Activated CD4-positive, alpha-beta T cell treated with anti-CD3 and anti-CD28 coated beads, Interleukin-2, amount 50 U/mL, for 1 hour (primary cell): ENCODE measurements at regions not wholly inside any gene's neighbourhood (a gene's known extent, or its start where the extent isn't known, plus 50 kb on each side); places are given as distances from the start of the nearest gene placed in this dataset.

Source experiments
- DNase-seq: peaks from one replicate; pipeline ENCODE4 v3.0.0-alpha.2; 2020

DNA sequence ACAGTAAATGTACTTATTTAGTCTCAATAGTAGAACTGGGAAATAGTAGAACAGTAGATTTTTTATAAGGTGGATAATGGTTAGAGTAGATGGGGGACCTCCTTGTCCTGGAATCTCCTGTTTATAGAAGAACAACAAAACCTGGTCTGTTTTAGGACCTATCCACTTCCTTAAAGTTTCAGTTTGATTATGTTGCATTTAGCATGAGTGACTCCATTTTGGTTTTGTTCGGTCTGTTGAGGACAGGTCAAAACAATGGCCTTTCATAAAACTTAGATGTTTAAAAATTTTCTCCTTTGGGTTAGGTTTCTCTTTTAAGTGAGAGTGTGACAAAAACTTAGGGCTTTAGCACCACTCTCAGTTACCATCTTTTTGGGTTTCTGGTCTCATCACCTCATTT, 308.9 kb downstream of the BTG1 start:
- DNase-seq: no peak

DNA sequence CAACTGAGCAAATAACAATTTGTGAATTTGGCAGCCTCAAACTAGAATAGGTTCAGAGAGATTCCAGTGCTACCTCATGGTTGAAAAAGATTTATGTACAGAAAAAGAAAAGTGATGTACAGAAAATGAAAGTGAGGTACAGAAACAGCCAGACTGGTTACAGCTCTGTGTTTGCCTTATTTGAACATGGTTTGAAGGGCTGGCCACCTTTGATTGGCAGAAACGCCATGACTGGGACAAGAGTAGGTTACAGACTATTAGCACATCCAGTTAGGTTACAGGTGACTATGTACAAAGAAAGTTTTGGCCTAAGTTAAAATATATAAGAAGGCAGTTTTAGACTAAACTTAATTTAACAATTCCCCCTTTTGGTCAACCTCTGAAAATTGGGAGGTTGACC, 309.4 kb downstream of the BTG1 start:
- DNase-seq: no peak

DNA sequence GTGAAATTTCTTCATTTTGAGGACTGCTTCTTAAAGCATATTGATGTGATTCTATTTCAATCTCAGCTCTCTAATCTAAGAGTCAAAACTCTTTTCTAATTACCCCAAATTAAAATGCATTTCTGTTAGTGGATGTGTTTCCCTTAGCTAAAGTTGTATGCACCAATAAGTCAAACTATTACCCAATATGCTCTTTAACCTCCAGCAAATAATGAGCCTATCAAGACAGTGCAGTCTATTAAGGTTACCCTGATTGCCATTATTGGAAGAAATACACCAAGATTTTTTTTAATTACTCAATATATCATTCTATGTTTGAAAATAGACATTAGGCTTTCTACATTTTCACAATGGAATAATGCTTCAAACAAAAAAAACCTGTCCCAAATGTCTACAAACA, 310.0 kb downstream of the BTG1 start:
- no peak for DNase-seq

DNA sequence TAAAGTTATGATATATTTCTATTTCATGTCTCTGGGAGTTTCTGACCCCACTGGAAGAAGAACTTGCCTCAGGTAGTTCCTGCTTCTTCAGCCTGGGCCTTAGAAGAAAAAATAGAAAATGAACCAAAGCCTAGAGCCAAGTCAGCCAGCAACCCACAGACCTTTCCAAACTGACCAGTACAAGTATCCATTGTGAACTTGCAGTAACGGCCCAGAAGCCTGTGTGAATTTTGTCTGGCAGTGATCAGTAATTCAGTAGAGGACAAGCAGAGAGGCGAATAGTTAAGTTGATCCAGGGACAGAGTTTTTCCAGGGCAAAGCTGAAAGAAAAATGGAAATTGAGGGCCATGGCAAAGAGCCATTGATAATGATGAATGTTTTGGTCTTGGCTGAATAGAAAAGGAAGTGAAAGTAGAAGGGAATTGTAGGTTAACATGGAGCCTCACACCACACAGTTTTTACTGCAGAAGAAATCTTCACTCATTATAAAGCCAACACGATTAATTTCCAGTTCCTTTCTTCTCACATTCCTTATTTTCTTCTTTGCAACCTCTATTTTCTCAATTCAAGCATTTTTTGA, 311.8 kb downstream of the BTG1 start:
- DNase-seq: no peak

DNA sequence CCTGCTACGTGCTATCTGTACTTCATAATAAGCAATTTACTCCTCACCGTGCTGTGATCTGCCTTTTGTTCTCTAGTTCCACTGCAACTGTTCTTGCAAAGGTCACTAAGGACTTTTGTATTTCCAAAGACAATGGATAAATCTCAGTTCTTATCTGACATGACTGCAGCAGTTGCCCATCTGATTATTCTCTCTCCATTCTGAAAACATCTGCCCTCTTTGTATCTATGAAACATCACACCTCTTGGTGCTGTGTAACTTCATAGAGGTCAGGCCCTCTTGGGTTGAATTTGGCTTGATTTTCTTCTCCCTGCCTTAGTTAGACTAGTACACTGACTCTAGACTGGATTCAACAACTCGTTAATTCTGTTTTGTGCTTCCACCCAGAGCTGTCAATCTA, 319.6 kb downstream of the BTG1 start:
- DNase-seq: no peak

DNA sequence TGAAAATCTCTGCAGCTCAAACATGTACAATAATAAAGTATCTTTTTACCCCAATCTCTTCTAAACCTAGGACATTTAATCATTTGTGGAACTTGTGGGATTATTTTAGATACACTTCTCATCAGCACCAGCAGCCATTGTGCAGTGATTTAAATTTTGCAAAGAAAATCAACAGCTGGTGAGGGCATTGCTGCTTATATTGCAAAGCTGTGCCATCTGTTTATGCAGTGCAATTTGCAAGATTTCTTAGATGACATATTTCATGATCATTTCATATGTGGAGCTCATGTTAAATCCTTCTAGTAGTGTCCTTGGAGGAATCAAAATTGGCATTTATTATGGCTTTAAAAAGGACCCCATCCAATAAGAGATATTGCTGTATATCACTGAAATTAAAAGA, 320.7 kb downstream of the BTG1 start:
- DNase-seq: no peak

DNA sequence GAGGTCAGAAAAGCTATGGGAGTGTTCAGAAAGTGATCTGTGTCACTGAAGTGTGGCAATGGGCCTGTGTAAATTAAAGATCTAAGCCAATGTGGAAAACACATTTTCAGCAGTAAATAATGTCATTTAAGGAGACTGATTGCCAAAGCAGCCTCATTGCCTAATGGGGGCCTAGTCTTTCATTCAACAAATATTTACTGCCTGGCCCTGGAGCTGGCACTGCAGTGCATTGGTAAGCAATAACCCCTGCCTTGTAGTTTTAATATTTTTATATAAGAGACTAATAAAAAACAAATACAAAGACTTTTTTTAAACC, 326.6 kb downstream of the BTG1 start:
- no peak for DNase-seq

DNA sequence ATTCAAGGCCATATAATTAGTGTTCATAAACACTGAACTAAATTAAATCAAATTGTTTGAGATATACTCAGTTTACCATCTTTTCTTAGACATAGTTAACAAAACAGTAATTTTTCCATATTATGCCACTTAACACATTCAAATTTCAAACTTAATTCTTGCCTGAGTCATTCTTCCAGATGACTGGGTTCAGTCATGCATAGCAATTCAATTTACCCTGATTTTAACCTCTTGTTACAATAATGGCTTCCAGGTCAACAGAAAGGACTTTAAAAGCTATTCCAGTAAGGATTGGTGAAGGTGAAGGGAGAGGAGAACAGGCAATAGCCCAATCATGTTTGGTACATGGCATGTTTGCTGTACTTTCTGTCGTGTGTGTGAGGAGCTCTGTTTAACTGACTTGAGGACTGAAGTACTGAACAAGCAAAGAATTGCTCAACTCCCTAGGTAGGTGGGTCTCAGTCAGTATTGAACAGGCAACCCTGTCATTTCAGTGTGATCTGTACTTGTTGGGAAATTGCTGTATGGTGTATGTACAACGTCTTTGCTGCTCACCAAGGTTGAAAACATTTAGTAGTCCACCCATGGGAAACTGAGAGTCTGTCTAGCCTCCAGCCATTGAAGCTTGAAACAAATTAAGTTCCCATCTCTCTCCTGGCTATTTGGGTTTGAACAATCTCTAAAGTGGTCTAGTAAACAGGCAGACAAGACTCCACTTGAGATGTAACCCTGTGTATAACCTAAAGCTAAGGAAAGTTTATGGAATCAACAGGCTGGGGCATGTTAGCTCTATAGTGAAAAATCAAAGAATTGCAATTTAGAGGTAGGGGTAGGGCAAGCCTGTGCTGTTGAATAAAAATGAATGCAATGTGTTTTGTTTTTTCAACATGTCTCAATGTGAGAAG, 327.2 kb downstream of the BTG1 start:
- DNase-seq: no peak

DNA sequence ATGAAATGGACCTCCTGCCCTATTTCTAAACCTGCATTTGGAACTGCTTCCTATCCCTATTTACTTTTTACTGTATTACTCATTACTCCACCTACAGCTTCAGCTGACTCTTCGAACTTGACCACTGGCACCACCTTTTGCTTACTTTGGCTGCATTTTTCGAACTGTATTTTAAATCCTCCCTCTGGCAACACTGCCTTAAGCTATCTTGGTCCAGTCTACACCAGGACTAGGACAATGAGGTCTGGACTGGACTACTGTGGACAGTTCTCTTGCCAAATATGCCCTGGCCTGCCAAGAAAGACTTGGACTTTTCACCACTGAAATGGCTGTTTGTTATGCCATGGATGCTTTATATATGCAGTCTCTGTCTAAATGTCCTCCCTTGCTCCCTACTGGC, 328.1 kb downstream of the BTG1 start:
- no peak for DNase-seq

DNA sequence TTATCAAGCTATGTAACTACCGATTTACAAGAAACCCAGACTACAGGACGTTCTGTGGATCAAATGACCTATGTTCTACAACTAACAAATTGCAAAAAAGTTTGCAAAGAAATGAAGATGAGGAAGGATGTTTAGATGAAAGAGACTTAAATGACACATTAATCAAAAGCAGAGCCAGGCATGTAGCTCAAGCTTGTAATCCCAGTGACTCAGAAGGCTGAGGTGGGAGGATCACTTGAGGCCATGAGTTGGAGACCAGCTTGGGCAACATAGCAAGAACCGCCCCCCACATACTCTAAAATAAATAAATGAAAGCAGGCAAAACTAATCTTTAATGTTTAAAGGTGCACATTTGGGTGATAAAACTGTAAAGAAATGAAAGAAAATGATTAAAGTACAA, 331.9 kb downstream of the BTG1 start:
- DNase-seq: no peak

DNA sequence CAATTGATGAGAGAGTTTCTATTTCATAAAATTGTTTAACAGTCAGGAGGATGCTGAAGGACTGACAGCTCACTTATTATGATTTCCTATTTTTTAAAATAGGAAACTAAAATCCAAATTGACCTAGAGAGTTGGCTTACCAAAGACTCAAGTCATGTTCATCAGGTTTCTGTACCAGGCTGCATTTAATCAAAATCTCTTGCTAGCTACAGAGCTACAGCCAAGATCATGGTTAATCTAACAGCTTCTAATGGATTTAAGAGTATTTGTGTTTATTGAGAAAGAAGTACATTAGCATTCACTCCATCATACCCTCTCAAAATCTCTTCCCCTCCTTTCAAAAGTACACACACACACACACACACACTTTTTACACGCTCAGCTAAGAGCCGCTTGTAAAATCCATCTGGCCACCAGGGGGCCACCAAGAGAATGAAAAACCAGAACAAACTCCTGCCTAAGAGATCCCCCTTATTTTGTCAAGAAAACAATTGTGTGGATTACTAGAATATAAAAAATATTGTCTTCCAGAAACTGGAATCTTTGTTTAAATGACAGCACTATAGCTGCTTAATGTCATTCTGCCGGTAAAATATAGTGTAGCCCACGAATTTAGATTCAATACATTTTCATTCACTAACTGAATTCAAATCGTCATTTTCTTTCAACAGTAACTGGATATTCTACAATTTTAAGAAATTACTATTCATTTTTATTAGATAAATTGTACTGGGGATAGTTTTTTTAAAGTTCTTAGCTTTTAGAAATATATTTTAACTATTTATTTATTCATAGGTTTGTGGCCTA, 334.0 kb downstream of the BTG1 start:
- DNase-seq: peak; percentile 83

DNA sequence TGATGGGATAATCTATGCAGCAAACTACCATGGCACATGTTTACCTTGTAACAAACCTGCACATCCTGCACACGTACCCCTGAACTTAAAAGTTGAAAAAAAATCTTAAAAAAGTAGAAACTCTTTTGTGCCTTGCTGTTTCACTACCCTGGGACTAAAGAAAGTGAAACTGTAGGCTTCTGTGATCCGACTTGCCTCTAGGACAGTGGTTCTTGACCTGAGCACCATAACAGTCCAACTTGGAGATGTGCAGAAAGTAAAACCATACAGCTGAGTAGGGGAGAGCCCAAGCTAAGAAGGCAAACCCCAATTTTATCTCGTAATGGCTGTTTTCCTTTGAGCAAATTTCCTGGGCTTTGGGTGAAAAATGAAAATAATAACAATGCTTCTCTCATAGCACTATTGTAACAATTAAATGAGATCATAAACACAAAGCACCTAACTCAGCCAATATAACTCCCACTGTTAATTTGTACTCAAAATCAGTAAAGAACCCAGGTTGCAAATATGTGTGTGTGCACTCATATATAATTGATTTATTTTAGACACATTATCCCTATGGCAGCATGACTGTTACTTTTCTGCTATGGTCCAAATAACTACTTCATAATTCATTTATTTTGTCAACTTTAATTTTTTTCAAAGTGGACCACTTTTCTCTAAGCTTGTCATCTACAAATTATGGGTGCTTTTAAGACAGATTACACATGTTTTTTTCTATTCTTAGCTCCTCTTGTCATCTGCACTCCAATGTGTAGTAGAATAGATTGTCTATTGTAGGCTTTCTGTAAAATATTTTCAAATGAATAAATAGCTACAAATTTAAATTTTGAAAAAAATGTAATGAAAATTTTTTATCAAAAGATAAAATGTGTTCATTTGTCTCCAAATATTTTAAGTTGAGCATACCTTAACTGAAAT, 334.9 kb downstream of the BTG1 start:
- DNase-seq: no peak

DNA sequence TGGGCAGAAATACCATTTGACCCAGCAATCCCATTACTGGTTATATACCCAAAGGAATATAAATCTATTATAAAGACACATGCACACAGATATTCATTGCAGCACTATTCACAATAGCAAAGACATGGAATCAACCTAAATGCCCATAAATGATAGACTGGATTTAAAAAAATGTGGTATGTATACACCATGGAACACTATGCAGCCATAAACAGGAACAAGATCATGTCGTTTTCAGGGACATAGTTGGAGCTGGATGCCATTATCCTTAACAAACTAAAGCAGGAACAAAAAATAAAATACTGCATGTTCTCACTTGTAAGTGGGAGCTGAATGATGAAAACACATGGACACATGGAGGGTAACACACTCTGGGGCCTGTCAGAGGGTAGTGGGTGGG, 335.6 kb downstream of the BTG1 start:
- DNase-seq: no peak

DNA sequence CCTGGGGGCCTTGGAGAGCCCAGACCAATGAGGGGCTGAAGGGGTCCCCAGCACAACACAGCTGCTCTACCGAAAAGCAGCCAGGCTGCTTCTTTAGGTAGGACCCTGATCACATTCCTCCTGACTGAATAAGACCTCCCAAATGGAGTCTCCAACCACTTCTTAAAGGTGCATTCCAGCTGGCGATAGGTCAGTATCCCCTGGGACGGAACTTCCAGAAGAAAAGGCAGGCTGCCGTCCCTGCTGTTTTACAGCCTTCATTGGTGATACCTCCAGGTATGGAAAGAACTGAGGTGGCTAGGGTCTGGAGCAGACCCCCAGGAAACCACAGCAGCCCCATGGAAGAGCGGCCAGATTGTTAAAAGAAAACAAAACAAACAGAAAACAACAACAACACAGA, 340.6 kb downstream of the BTG1 start:
- DNase-seq: no peak

DNA sequence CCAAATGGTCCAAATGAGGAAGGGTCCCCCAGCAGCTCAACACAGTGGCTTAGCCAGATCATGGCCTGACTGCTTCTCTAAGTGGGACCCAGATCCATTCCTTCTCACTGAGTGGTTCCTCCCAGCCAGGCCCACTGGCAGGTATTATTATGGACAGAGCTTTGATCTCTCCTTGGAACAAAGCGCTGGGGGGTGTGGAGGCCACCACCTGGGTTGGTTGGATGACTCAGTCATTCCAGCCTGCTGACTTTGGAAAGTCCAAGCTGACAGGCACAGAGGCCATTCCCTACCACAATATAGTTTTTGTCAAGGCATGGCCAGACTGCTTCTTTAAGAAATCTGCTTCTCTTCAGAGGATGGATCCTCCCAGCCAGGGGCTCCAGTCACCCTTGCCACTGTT, 341.1 kb downstream of the BTG1 start:
- no peak for DNase-seq

DNA sequence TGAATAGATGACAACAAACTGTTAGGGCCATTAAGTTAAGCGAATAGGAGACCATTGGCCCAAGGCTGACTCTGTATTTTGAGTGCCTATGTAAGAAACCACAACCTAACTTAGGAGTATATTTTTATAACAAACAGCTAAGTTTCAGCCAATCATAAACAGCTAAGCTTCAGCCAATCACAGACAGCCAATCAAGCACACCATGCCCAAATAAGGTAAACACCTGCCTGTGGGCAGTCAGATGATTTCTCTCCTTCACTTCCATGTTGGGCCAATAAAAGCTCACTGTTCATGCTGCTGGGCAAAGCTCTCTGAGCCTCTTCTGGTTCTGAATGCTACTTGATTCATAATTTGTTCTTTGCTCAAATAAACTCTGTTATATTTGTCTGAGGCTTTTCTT, 344.6 kb downstream of the BTG1 start:
- DNase-seq: no peak

DNA sequence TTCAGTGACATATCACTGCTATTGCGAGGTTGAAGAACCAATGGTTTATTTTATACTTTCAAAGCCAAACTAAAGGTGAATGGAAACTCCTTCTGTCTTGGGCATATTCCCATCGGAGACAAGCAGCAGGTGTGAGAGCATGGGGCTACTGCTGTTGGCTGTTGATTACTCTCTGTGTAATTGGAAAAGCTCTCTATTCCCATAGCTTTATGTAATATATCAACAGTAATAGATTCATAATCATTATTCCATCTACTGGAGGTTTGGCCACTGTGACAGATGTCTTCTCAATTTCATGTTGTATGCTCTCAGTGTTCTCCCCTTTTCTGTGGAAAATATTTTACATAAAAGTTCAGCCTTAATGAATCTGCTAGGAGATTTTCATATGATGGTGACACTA, 352.0 kb downstream of the BTG1 start:
- DNase-seq: no peak

DNA sequence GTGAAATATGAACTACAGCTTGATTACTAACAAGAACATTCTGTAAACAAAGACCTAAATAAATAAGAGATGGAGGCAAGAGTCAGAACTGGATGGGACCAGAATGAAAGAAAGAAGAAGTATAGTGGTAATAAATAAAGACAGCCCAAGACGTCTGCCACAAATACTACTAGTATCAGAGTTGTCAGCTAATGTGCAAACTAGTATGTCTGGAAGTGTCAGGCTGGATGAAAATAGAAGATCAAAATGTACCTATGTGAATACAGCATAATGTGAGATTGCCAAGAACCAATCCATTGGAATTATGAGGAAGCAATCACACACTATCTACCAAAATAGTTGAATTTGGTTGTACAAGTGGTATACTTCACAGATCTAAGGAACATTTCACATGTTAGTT, 353.0 kb downstream of the BTG1 start:
- DNase-seq: no peak

DNA sequence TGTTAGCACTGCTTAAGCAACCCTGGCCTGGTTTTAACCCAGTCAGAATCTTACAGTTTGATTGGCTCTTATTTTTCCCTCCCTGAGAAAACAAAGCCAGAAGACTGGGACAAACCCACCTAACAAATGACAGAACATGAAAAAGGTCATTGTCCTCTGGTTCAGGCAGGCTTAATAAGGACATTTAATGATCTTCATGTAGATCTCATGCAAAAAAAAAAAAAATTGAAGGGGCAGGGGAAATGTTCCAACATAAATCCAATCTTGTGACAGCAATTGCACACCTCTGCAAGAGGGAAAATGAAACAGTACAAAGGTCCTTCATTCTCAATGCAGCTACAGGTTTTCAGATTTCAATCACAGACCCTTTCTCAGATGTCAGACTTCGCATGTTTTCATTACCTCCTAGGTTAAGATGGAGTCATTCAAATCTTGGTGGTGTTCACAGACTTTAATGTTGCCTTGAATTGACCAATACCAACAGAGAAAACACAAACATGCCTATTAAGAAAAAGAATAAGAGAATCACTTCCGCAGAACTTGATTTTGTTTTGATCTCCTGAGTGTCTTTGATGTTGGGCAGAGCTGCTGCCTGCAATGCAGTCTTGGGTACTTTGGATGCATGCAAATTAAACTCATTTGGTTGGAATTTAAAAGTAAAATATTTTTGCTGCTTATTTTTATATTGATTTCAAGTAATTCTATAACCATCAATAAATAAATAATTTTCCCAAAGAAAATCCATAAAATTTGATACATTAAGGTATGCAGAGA, 359.0 kb downstream of the BTG1 start:
- DNase-seq: no peak

DNA sequence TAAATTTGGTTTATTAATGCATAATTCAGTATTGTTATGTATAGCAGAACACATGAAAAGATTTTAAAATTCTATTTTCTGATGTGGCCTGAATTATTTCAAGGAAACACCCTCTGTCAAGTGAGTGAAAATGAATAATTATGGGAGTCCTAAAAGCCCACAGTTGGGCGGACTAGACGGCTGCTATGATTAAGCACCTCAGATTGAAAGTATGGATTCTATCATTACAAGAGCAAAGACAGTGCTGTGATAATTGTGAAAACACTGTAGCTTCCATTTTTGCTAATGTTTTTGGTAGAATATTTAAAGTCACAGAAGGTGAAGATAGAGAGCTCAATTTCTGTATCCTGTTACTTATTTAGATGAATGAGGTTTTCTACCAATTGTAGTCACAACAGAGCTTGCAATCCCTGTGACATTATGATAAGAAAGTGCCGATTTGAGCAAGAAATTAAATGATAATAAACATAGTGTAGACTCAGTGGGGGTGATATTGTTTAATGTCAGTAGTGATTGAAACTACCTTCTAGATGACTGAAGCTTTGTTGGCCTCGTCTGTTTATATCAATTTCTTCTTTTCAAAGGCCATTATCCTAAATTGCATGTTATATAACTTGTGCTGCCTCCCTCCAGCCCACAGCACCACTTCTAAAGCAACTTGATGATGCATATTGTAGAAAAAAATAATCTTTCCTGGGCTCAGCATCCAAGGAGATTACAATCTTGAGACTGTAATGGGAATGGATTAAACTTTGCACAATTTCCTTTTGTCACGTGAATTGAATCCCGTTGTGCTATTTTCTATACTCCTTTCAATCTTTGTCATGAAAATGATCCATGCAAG, 359.8 kb downstream of the BTG1 start:
- DNase-seq: no peak

DNA sequence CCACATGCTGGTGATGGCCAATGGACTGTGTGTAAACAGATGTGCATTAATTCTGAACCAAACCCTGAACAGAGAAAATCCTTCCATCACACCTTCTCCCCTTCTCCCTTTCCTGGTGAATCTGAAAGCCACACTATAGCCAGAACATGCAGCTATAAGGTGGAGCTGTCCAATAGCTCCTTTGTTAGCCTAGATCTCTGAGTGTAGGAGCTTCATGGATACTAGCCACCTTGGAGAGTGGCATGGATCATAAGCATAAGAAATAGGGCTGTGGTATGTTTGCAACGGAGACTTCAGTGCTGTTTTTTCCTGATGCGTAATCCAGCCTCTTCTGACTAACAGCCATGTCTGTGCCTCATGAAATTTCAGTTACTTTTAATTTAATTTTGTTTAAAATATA, 364.5 kb downstream of the BTG1 start:
- DNase-seq: no peak
